Endothelial cell (in vitro differentiated cells): ENCODE measurements at regions not wholly inside any gene's neighbourhood (a gene's known extent, or its start where the extent isn't known, plus 50 kb on each side); places are given as distances from the start of the nearest gene placed in this dataset.

Experiments
- DNase-seq: peaks from one replicate; pipeline ENCODE4 v3.0.0; 2021; ENCODE audit warnings: low spot score
- H3K27ac Mint-ChIP-seq: one replicate; pipeline ENCODE4 v1.8.0; 2021; ENCODE audit warnings: mixed read lengths, inconsistent platforms; ENCODE audit not compliant: unreplicated experiment
- H3K27me3 Mint-ChIP-seq: one replicate; pipeline ENCODE4 v1.8.0; 2021; ENCODE audit warnings: mild to moderate bottlenecking, moderate library complexity, mixed read lengths, inconsistent platforms; ENCODE audit not compliant: unreplicated experiment
- H3K36me3 Mint-ChIP-seq: one replicate; pipeline ENCODE4 v1.8.0; 2021; ENCODE audit warnings: mild to moderate bottlenecking, low read depth, mixed read lengths, inconsistent platforms; ENCODE audit not compliant: unreplicated experiment
- H3K4me1 Mint-ChIP-seq: one replicate; pipeline ENCODE4 v1.8.0; 2021; ENCODE audit warnings: mild to moderate bottlenecking, mixed read lengths, inconsistent platforms; ENCODE audit not compliant: unreplicated experiment
- H3K4me3 Mint-ChIP-seq: one replicate; pipeline ENCODE4 v1.8.0; 2021; ENCODE audit warnings: mild to moderate bottlenecking, mixed read lengths, inconsistent platforms; ENCODE audit not compliant: unreplicated experiment
- H3K9me3 Mint-ChIP-seq: one replicate; pipeline ENCODE4 v1.8.0; 2021; ENCODE audit warnings: mixed read lengths, inconsistent platforms; ENCODE audit not compliant: unreplicated experiment
- TF ChIP-seq, protein P1 (sequence below): fragments of 200-600 bp; sonication (generic); IDR thresholded peaks from one replicate; pipeline ENCODE4 v1.5.0; 2021; ENCODE audit warnings: antibody characterized with exemption; ENCODE audit not compliant: unreplicated experiment

- H3K9me3 Mint-ChIP-seq, result no peaks in the 10 kb centered on the region
- no peaks in the 10 kb centered on the region for H3K27me3 Mint-ChIP-seq
- DNase-seq, result no peak
- H3K27ac Mint-ChIP-seq, result no peak overlapping the region
- no peak overlapping the region for H3K4me3 Mint-ChIP-seq
- H3K36me3 Mint-ChIP-seq, result no peaks in the 10 kb centered on the region
- TF ChIP-seq, protein P1, sequence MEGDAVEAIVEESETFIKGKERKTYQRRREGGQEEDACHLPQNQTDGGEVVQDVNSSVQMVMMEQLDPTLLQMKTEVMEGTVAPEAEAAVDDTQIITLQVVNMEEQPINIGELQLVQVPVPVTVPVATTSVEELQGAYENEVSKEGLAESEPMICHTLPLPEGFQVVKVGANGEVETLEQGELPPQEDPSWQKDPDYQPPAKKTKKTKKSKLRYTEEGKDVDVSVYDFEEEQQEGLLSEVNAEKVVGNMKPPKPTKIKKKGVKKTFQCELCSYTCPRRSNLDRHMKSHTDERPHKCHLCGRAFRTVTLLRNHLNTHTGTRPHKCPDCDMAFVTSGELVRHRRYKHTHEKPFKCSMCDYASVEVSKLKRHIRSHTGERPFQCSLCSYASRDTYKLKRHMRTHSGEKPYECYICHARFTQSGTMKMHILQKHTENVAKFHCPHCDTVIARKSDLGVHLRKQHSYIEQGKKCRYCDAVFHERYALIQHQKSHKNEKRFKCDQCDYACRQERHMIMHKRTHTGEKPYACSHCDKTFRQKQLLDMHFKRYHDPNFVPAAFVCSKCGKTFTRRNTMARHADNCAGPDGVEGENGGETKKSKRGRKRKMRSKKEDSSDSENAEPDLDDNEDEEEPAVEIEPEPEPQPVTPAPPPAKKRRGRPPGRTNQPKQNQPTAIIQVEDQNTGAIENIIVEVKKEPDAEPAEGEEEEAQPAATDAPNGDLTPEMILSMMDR, result no peak
- H3K4me1 Mint-ChIP-seq, result no peaks in the 10 kb centered on the region
Observed at GRCh38 chr6:92496527-92496926, 922.8 kb downstream of the EPHA7 start.

DNA sequence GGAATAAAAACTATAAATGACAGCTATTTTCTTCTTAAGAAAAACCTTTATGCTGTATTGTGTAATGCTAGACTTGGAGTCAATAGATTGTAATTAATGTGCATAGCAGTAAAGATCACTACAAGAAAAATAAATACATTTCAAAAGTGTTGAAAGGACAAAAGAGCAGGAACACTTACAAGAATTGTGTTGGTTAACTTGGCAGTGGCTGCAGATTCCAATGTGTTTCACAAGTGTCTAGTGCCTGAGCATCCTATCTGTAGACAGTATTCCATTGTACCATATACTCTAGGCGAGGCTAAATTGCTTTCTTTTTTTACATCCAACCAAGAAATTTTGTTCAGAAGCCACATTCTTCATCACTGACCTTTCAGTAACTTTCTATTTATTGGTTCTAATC lies 924.1 kb downstream of the EPHA7 start:
- Mint-ChIP-seq H3K9me3 (no peaks in the 10 kb centered on the region), H3K27me3 (no peaks in the 10 kb centered on the region), H3K4me3 (no peak overlapping the region), H3K36me3 (no peaks in the 10 kb centered on the region), H3K4me1 (no peaks in the 10 kb centered on the region), H3K27ac (no peak overlapping the region)
- DNase-seq, result no peak
- TF ChIP-seq, protein P1, result no peak

GRCh38 chr6:92485487-92485886 lies 933.9 kb downstream of the EPHA7 start:
- no peaks in the 10 kb centered on the region for H3K36me3 Mint-ChIP-seq
- H3K27me3 Mint-ChIP-seq, result no peaks in the 10 kb centered on the region
- H3K4me1 Mint-ChIP-seq, result no peaks in the 10 kb centered on the region
- TF ChIP-seq, protein P1, result no peak
- no peaks in the 10 kb centered on the region for H3K9me3 Mint-ChIP-seq
- no peak overlapping the region for H3K27ac Mint-ChIP-seq
- H3K4me3 Mint-ChIP-seq, result no peak overlapping the region
- DNase-seq, result no peak

- Mint-ChIP-seq H3K4me1 (no peaks in the 10 kb centered on the region), H3K27ac (no peak overlapping the region), H3K4me3 (no peak overlapping the region), H3K36me3 (no peaks in the 10 kb centered on the region), H3K27me3 (no peaks in the 10 kb centered on the region), H3K9me3 (no peaks in the 10 kb centered on the region)
- TF ChIP-seq, protein P1, result no peak
- no peak for DNase-seq
Observed at GRCh38 chr6:92479831-92480230, 939.5 kb downstream of the EPHA7 start.

DNA sequence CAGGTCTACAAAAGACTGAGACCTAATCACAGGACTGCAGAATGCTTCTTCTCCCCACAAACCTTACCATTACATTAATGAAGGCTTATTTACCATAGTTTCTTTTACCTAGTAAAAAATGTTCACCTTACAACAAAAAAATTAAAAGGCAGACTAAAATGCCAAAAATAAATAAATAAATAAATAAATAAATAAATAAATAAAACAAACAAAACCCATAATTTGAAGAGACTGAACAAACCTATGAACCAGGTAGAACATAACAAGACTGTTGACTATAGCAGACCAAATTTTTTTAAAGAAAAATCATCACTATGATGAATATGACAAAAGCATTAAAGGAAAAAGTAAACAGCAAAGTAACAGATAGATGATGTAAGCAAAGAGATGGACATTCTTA lies 946.3 kb downstream of the EPHA7 start:
- Mint-ChIP-seq H3K36me3 (no peaks in the 10 kb centered on the region), H3K27me3 (no peaks in the 10 kb centered on the region), H3K9me3 (no peaks in the 10 kb centered on the region), H3K27ac (no peak overlapping the region), H3K4me1 (no peaks in the 10 kb centered on the region), H3K4me3 (no peak overlapping the region)
- DNase-seq, result no peak
- TF ChIP-seq, protein P1, result no peak
